PC-9 (cell line): ENCODE measurements at regions not wholly inside any gene's neighbourhood (a gene's known extent, or its start where the extent isn't known, plus 50 kb on each side); places are given as distances from the start of the nearest gene placed in this dataset.

Experiments used
- EZH2 ChIP-seq: fragments of 200-600 bp; sonication (generic); IDR thresholded peaks from 2 replicates; pipeline ENCODE4 v1.8.0; 2017; ENCODE audit warnings: antibody characterized with exemption, low read depth
- TF ChIP-seq, protein P1 (sequence below): fragments of 200-600 bp; sonication (generic); conservative IDR thresholded peaks from 2 replicates; pipeline ENCODE4 v1.6.1; 2017; ENCODE audit warnings: mixed run types, antibody characterized with exemption, mild to moderate bottlenecking, moderate library complexity

DNA sequence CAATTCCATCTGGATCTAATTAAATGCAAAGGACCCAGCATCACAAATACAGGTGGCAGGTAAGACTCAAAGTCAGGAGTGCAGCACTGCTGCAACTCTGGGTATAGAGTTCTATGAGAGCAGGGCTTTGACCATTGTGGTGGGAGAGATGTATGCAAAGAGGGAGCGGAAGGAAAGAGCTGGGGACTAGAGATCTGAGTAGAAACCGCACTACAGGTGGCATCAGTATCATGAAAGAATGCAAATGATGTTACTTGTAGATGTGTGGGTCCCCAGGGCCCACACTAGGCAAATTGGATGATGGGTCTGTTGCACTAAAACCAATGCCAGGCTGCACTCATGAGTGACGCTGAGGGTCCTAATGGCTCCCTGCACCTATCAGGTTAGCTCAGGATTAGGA, 287.1 kb upstream of the ASIC2 start:
- TF ChIP-seq EZH2, result no peak
- TF ChIP-seq, protein P1, sequence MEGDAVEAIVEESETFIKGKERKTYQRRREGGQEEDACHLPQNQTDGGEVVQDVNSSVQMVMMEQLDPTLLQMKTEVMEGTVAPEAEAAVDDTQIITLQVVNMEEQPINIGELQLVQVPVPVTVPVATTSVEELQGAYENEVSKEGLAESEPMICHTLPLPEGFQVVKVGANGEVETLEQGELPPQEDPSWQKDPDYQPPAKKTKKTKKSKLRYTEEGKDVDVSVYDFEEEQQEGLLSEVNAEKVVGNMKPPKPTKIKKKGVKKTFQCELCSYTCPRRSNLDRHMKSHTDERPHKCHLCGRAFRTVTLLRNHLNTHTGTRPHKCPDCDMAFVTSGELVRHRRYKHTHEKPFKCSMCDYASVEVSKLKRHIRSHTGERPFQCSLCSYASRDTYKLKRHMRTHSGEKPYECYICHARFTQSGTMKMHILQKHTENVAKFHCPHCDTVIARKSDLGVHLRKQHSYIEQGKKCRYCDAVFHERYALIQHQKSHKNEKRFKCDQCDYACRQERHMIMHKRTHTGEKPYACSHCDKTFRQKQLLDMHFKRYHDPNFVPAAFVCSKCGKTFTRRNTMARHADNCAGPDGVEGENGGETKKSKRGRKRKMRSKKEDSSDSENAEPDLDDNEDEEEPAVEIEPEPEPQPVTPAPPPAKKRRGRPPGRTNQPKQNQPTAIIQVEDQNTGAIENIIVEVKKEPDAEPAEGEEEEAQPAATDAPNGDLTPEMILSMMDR, result no peak
